Suprapubic skin (tissue), 4 donors: ENCODE measurements at regions not wholly inside any gene's neighbourhood (a gene's known extent, or its start where the extent isn't known, plus 50 kb on each side); places are given as distances from the start of the nearest gene placed in this dataset.
"Not testable (repeated sequence)": the region's sequence is repeated elsewhere in the genome, so short reads cannot be mapped to it uniquely, and the experiment has no call there.

Source experiments
- DNase-seq, 2 donors: peaks; one replicate each; pipeline ENCODE4 v3.0.0-alpha.2; 2019; ENCODE audit warnings: low spot score in 2 of 2
- H3K27ac ChIP-seq: fragments of 200-600 bp; sonication (generic); one replicate; pipeline ENCODE4 v1.5.1; 2019
- H3K27me3 ChIP-seq: fragments of 200-600 bp; sonication (generic); one replicate; pipeline ENCODE4 v1.5.1; 2019
- H3K36me3 ChIP-seq: fragments of 200-600 bp; sonication (generic); one replicate; pipeline ENCODE4 v1.5.1; 2019
- H3K4me1 ChIP-seq: fragments of 200-600 bp; sonication (generic); one replicate; pipeline ENCODE4 v1.5.1; 2019
- H3K4me3 ChIP-seq: fragments of 200-600 bp; sonication (generic); one replicate; pipeline ENCODE4 v1.5.1; 2019; ENCODE audit warnings: mild to moderate bottlenecking
- H3K9me3 ChIP-seq: fragments of 200-600 bp; sonication (generic); one replicate; pipeline ENCODE4 v1.5.1; 2019
- CTCF ChIP-seq, 2 donors: fragments of 200-600 bp in 1 of 2; fragments of 450-650 bp in 1 of 2; sonication (generic) in 1 of 2; IDR thresholded peaks; one replicate each; pipeline ENCODE4 v1.5.1; 2016 to 2019; ENCODE audit warnings: antibody characterized with exemption in 2 of 2, mild to moderate bottlenecking in 1 of 2, moderate library complexity in 1 of 2
- EP300 ChIP-seq: sonication (generic); formaldehyde crosslinking; IDR thresholded peaks from one replicate; pipeline ENCODE4 v1.6.1; 2017; ENCODE audit warnings: antibody characterized with exemption
- POLR2A ChIP-seq, 2 donors: fragments of 450-650 bp; IDR thresholded peaks; one replicate each; pipeline ENCODE4 v1.6.1; 2017; ENCODE audit warnings: antibody characterized with exemption in 2 of 2, mild to moderate bottlenecking in 2 of 2, moderate library complexity in 2 of 2
- POLR2AphosphoS5 ChIP-seq, 3 donors: sonication (generic); formaldehyde crosslinking; IDR thresholded peaks; one replicate each; pipeline ENCODE4 v1.6.1; 2017; ENCODE audit warnings: antibody characterized with exemption in 3 of 3
- WGBS: methylation state at CpG from one replicate; pipeline ENCODE4 v1.1.5; 2018; 5-methylcytosine and 5-hydroxymethylcytosine counted together

GRCh38 chr2:173571887-173572680 is 217.4 kb downstream of the CDCA7 start:
- WGBS, result 33% methylated on average over 5 of the region's 5 CpGs
- Histone ChIP-seq H3K36me3 (no peaks in the 10 kb centered on the region), H3K4me3 (peak overlapping the region; percentile 5), H3K27me3 (no peaks in the 10 kb centered on the region), H3K27ac (peak overlapping the region; percentile 74), H3K4me1 (peaks cover 28% of the 10 kb centered on the region), H3K9me3 (no peaks in the 10 kb centered on the region)
- TF ChIP-seq CTCF (IDR thresholded peaks at IDR 0.05), result no peak
- TF ChIP-seq POLR2A (IDR thresholded peaks at IDR 0.05), result no peak
- no peak for TF ChIP-seq POLR2AphosphoS5 (IDR thresholded peaks at IDR 0.05)
- TF ChIP-seq EP300, result no peak
- DNase-seq, result no peak

GRCh38 chr2:173572848-173573247 is 218.2 kb downstream of the CDCA7 start:
- 80% methylated on average over 1 of the region's 1 CpG for WGBS
- peaks cover 20% of the 10 kb centered on the region for H3K4me1 ChIP-seq
- H3K27me3 ChIP-seq, result no peaks in the 10 kb centered on the region
- H3K27ac ChIP-seq, result no peak overlapping the region
- DNase-seq, result no peak
- H3K9me3 ChIP-seq, result no peaks in the 10 kb centered on the region
- no peak for TF ChIP-seq POLR2AphosphoS5 (IDR thresholded peaks at IDR 0.05)
- no peak for TF ChIP-seq CTCF (IDR thresholded peaks at IDR 0.05)
- no peak for TF ChIP-seq EP300
- TF ChIP-seq POLR2A (IDR thresholded peaks at IDR 0.05), result no peak
- H3K4me3 ChIP-seq, result no peak overlapping the region
- H3K36me3 ChIP-seq, result no peaks in the 10 kb centered on the region

- DNase-seq, H3K4me3 ChIP-seq, H3K27ac ChIP-seq, H3K27me3 ChIP-seq, H3K9me3 ChIP-seq, H3K36me3 ChIP-seq: not testable (repeated sequence)
- H3K4me1 ChIP-seq, result peaks cover 18% of the 10 kb centered on the region
- 95% methylated on average over 3 of the region's 3 CpGs for WGBS
These were observed 219.1 kb downstream of the CDCA7 start for GRCh38 chr2:173573782-173574181.

GRCh38 chr2:173574324-173575112 is 219.8 kb downstream of the CDCA7 start:
- no peak for DNase-seq
- H3K9me3 ChIP-seq, result no peaks in the 10 kb centered on the region
- TF ChIP-seq CTCF (IDR thresholded peaks at IDR 0.05) (no peak), POLR2A (IDR thresholded peaks at IDR 0.05) (no peak), EP300 (no peak), POLR2AphosphoS5 (IDR thresholded peaks at IDR 0.05) (no peak)
- WGBS, result 40% methylated on average over 4 of the region's 4 CpGs
- H3K27ac ChIP-seq, result no peak overlapping the region
- no peaks in the 10 kb centered on the region for H3K36me3 ChIP-seq
- peaks cover 18% of the 10 kb centered on the region for H3K4me1 ChIP-seq
- H3K27me3 ChIP-seq, result no peaks in the 10 kb centered on the region
- H3K4me3 ChIP-seq, result no peak overlapping the region

GRCh38 chr2:173578404-173579107 is 223.9 kb downstream of the CDCA7 start:
- Histone ChIP-seq H3K27me3 (no peaks in the 10 kb centered on the region), H3K27ac (no peak overlapping the region), H3K4me3 (no peak overlapping the region), H3K9me3 (no peaks in the 10 kb centered on the region), H3K36me3 (no peaks in the 10 kb centered on the region), H3K4me1 (no peaks in the 10 kb centered on the region)
- WGBS, result 88% methylated on average over 8 of the region's 8 CpGs
- TF ChIP-seq POLR2AphosphoS5 (IDR thresholded peaks at IDR 0.05) (no peak), CTCF (IDR thresholded peaks at IDR 0.05) (no peak), POLR2A (IDR thresholded peaks at IDR 0.05) (no peak), EP300 (no peak)
- DNase-seq, result no peak
